LNCAP (cell line): ENCODE measurements at regions not wholly inside any gene's neighbourhood (a gene's known extent, or its start where the extent isn't known, plus 50 kb on each side); places are given as distances from the start of the nearest gene placed in this dataset.

Experiments used
- TF ChIP-seq, protein P1 (sequence below): fragments of 450-650 bp; IDR thresholded peaks from 2 replicates; pipeline ENCODE4 v1.5.1; 2017; ENCODE audit warnings: mild to moderate bottlenecking

GRCh38 chr6:139547804-139548203, 173.4 kb upstream of the CITED2 start:
- TF ChIP-seq, protein P1, sequence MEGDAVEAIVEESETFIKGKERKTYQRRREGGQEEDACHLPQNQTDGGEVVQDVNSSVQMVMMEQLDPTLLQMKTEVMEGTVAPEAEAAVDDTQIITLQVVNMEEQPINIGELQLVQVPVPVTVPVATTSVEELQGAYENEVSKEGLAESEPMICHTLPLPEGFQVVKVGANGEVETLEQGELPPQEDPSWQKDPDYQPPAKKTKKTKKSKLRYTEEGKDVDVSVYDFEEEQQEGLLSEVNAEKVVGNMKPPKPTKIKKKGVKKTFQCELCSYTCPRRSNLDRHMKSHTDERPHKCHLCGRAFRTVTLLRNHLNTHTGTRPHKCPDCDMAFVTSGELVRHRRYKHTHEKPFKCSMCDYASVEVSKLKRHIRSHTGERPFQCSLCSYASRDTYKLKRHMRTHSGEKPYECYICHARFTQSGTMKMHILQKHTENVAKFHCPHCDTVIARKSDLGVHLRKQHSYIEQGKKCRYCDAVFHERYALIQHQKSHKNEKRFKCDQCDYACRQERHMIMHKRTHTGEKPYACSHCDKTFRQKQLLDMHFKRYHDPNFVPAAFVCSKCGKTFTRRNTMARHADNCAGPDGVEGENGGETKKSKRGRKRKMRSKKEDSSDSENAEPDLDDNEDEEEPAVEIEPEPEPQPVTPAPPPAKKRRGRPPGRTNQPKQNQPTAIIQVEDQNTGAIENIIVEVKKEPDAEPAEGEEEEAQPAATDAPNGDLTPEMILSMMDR: no peak

DNA sequence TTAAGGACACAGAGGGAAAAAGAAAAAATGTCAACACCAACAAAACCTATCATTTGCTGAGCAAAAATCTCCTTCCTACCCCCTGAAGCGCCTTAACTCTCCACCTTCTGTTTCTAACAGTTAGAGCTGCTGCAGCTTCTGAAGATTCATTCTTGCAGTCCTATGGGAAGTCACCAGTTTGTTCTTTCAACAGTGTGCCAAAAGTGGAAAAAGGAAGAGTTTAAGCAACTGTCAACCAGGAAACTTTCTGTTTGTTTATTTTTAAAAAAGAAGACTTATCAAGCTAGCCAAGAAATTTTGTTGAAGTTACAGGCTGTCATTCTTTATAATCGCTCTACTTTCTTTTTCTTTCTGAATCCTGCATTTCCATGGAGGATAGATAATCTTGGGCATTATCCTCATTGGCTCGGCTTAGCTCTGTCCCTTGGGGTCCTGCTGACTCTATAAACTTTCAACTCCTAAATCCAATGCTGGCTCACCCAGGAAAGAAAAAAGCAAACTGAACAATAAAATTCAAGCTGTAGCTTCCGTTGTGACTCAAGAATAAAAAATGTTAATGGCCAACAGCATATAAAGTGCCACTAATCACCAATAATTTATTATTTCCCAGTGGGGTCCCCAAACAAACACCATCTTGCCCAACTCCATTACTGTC, 172.8 kb upstream of the CITED2 start:
- TF ChIP-seq, protein P1: no peak

DNA sequence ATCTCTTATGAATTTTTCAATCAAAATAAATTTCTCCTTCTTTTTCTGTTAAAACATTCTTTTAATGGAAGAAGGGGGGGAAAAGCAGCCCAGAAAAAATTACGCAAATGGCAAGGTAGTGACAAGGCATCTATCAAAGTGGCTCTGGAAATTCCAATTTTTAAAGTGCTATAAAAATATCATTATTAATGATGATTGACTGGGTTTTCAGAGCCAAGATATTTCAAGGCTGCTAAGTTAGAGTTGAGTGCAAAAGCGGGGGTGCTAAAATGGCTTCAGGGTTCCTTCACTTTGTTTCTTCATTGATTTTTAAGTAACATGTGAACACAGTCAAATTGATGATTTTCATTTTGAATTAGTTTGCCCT, 171.6 kb upstream of the CITED2 start:
- TF ChIP-seq, protein P1: no peak

DNA sequence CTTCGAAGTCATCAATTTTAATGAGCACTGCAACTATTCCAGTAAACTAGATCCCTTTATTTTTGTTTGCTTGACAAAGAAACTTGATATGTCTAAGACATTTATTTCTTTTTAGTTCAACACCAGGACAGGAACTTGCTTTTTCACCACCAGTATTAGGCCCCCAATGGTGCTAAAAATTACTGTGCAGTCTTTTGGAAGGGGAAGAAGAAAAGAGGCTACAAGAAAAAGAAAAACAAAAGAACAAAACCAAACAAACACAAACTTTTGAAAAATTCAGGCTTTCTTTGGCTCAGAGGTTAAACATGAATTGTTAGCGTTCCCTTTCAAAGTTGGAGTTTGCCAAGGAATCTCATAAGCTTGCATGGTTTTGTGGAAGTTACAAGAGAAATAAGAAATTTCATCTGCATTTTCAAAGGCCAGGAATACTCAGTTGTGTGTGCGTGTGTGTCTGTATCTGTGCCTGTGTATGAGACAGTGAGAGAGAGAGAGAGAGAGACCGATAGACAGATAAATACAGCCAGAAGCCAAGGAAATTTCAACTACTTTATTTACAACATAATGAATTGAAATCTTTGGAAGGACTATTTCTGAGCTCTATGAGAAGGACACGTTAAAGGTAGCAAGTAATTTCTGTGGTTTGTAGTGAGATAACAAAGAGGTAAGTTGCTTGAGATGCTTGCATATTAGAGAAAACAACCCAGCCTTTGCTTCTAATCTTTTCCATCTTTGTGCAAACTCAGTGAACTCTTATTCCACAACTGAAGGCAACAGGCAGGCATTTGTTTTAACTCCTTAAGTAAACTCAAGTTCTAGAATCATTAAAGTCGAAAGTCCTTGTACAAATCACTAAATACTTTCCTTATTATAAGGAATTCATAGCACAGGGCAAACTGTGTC, 171.0 kb upstream of the CITED2 start:
- TF ChIP-seq, protein P1: no peak

- TF ChIP-seq, protein P1: no peak
Observed at GRCh38 chr6:139544701-139545057, 170.2 kb upstream of the CITED2 start.

DNA sequence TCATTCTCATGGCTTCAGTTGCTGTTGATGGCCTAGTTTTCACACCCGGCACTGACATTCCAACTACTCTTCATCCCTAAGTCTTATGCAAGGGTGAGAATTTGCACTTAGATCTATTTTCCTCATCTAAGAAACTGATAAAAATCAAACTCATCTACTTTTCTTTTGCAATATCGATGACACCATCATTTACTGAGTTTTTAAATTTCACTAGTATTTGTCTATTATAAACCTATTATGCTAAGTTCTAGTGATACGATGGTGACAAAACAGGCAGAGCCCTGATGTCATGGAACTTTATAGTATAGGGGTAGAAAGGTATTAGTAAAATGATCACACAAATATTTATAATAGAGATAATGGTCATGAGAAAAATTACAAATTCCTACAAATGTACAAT, 167.9 kb upstream of the CITED2 start:
- TF ChIP-seq, protein P1: no peak

DNA sequence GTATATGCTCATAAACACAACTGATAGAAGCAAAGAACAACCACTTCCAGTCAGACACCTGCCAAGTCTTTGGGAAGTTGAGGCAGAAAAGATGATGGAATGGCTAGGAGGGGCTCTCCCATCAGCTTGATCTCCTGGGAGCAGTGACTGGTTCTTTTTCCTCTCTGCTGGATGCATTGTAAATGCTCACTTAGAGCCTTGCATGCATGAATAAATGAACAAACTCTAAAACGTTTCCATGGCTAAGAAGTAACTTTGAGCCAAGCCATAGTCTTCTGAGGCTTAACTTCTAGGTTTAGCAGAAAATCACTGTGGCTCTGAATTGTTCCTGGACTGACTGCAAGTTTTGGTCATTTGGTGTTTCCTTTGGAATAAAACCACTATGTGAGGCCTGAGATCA, 166.4 kb upstream of the CITED2 start:
- TF ChIP-seq, protein P1: no peak
